ENCODE measurements at regions not wholly inside any gene's neighbourhood (a gene's known extent, or its start where the extent isn't known, plus 50 kb on each side); places are given as distances from the start of the nearest gene placed in this dataset.

- TF ChIP-seq YY1 (IDR thresholded peaks at IDR 0.05; ENCODE audit: insufficient read depth, insufficient read length) (no peak), ZNF274 (IDR thresholded peaks at IDR 0.05; ENCODE audit: low read depth, low read length) (no peak)
These were observed 827.7 kb upstream of the PCDH9 start for GRCh38 chr13:68057836-68058235.
